Liver (tissue), 8 donors: ENCODE measurements at regions not wholly inside any gene's neighbourhood (a gene's known extent, or its start where the extent isn't known, plus 50 kb on each side); places are given as distances from the start of the nearest gene placed in this dataset.

Experiments
- DNase-seq: peaks from one replicate; pipeline ENCODE4 v3.0.0-alpha.2; 2017; ENCODE audit warnings: low spot score
- H3K27ac ChIP-seq, 2 donors: one replicate each; pipeline ENCODE4 v1.7.0; 2013; ENCODE audit warnings: inconsistent platforms in 2 of 2, low read length in 2 of 2, control low read depth in 1 of 2, low read depth in 1 of 2, mild to moderate bottlenecking in 1 of 2
- H3K27me3 ChIP-seq, 4 donors: one replicate each; pipeline versions ENCODE4 v1.6.1 to v1.7.0; 2013; ENCODE audit warnings: low read length in 3 of 4, inconsistent platforms in 1 of 4, mild to moderate bottlenecking in 1 of 4, moderate library complexity in 1 of 4; ENCODE audit not compliant: control insufficient read depth in 4 of 4, insufficient read depth in 4 of 4
- H3K36me3 ChIP-seq, 4 donors: one replicate each; pipeline versions ENCODE4 v1.6.1 to v1.7.0; 2013; ENCODE audit warnings: low read length in 3 of 4, mild to moderate bottlenecking in 3 of 4, low read depth in 1 of 4, moderate library complexity in 1 of 4; ENCODE audit not compliant: control insufficient read depth in 4 of 4, insufficient read depth in 3 of 4
- H3K4me1 ChIP-seq, 4 donors: one replicate each; pipeline versions ENCODE4 v1.6.1 to v1.7.0; 2013; ENCODE audit warnings: low read length in 3 of 4, mild to moderate bottlenecking in 3 of 4, moderate library complexity in 1 of 4; ENCODE audit not compliant: control insufficient read depth in 4 of 4, insufficient read depth in 4 of 4
- H3K4me3 ChIP-seq, 3 donors: one replicate each; pipeline versions ENCODE4 v1.6.1 to v1.7.0; 2013; ENCODE audit warnings: low read length in 3 of 3, control low read depth in 1 of 3, low read depth in 1 of 3, mild to moderate bottlenecking in 1 of 3
- H3K9ac ChIP-seq, 2 donors: one replicate each; pipeline ENCODE4 v1.7.0; 2013; ENCODE audit warnings: low read length in 2 of 2, mild to moderate bottlenecking in 2 of 2, moderate library complexity in 2 of 2, control low read depth in 1 of 2, low read depth in 1 of 2
- H3K9me3 ChIP-seq, 4 donors: one replicate each; pipeline versions ENCODE4 v1.6.1 to v1.7.0; 2013; ENCODE audit warnings: low read length in 3 of 4; ENCODE audit not compliant: control insufficient read depth in 4 of 4
- EGR1 ChIP-seq, 2 donors: IDR thresholded peaks; 2 replicates each; pipeline ENCODE4 v1.6.1; 2016 to 2018; ENCODE audit warnings: antibody characterized with exemption in 2 of 2, low read depth in 2 of 2
- FOXA1 ChIP-seq: IDR thresholded peaks from 2 replicates; pipeline ENCODE4 v1.6.1; 2016; ENCODE audit warnings: antibody characterized with exemption
- FOXA2 ChIP-seq: IDR thresholded peaks from 2 replicates; pipeline ENCODE4 v1.6.1; 2016; ENCODE audit warnings: antibody characterized with exemption
- GABPA ChIP-seq, 2 donors: IDR thresholded peaks in 1 of 2; conservative IDR thresholded peaks in 1 of 2; 2 replicates each; pipeline ENCODE4 v1.6.1; 2016; ENCODE audit warnings: antibody characterized with exemption in 2 of 2, mild to moderate bottlenecking in 1 of 2, moderate library complexity in 1 of 2
- HNF4A ChIP-seq, 2 donors: conservative IDR thresholded peaks; 2 replicates each; pipeline ENCODE4 v1.6.1; 2016; ENCODE audit warnings: antibody characterized with exemption in 2 of 2, mild to moderate bottlenecking in 2 of 2
- HNF4G ChIP-seq: IDR thresholded peaks from 2 replicates; pipeline ENCODE4 v1.6.1; 2016; ENCODE audit warnings: antibody characterized with exemption
- JUND ChIP-seq, 2 donors: IDR thresholded peaks; 2 replicates each; pipeline ENCODE4 v1.6.1; 2016; ENCODE audit warnings: antibody characterized with exemption in 2 of 2
- NR2F2 ChIP-seq: IDR thresholded peaks from 2 replicates; pipeline ENCODE4 v1.6.1; 2016; ENCODE audit warnings: antibody characterized with exemption
- RAD21 ChIP-seq, 2 donors: IDR thresholded peaks; 2 replicates each; pipeline ENCODE4 v1.6.1; 2016; ENCODE audit warnings: antibody characterized with exemption in 2 of 2, mild to moderate bottlenecking in 2 of 2
- RXRA ChIP-seq, 2 donors: IDR thresholded peaks; 2 replicates each; pipeline ENCODE4 v1.6.1; 2017 to 2018; ENCODE audit warnings: antibody characterized with exemption in 2 of 2, mild to moderate bottlenecking in 1 of 2
- SP1 ChIP-seq: IDR thresholded peaks from 2 replicates; pipeline ENCODE4 v1.6.1; 2018; ENCODE audit warnings: antibody characterized with exemption, mild to moderate bottlenecking
- TAF1 ChIP-seq: conservative IDR thresholded peaks from 2 replicates; pipeline ENCODE4 v1.6.1; 2016; ENCODE audit warnings: antibody characterized with exemption, mild to moderate bottlenecking
- YY1 ChIP-seq: IDR thresholded peaks from 2 replicates; pipeline ENCODE4 v1.6.1; 2016; ENCODE audit warnings: antibody characterized with exemption, mild to moderate bottlenecking
- WGBS: extraction: QIAGEN DNeasy Blood & Tissue Kit; methylation state at CpG from one replicate; pipeline ENCODE4 v1.1.7; 2013; 5-methylcytosine and 5-hydroxymethylcytosine counted together
- TF ChIP-seq, protein P1 (sequence below): IDR thresholded peaks from 2 replicates; pipeline ENCODE4 v1.6.1; 2016; ENCODE audit warnings: antibody characterized with exemption
- TF ChIP-seq, protein P2 (sequence below): IDR thresholded peaks from 2 replicates; pipeline ENCODE4 v1.6.1; 2016; ENCODE audit warnings: antibody characterized with exemption, mild to moderate bottlenecking
- TF ChIP-seq, protein P3 (sequence below): IDR thresholded peaks from 2 replicates; pipeline ENCODE4 v1.6.1; 2016; ENCODE audit warnings: antibody characterized with exemption
- TF ChIP-seq, protein P4 (sequence below): fragments of 150-350 bp; IDR thresholded peaks from 2 replicates; pipeline ENCODE4 v1.5.1; 2017; ENCODE audit warnings: improper control_type of control experiment, low read depth, low read length; ENCODE audit not compliant: missing input control
- donor health status: healthy.
- donor health status: healthy.
- donor health status: healthy.
- donor health status: healthy.
- donor health status: healthy.

DNA sequence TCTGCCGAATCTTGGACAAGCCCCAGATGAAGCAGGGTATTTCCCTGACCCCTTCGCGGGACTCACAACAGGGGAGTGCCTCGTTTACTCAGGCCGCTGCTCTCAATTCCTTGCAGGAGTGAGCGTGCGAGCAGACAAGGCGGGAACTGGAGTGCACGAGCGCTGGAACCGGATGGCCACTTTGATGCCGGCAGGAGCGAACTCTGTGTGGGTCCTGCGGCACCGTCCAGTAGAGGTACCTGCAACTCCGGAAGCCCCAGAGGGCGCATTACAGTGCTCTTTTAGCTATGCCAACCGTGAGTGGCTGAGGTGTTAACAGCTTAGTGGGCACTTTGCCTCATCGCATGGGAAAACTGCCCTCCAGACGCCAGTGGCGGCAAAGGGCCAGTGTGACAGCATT lies 182.3 kb upstream of the ANO3 start:
- H3K27me3 ChIP-seq: no peaks in the 10 kb centered on the region
- H3K36me3 ChIP-seq: no peaks in the 10 kb centered on the region
- H3K9ac ChIP-seq: no peak overlapping the region
- no peak overlapping the region for H3K27ac ChIP-seq
- H3K9me3 ChIP-seq: no peaks in the 10 kb centered on the region
- no peak overlapping the region for H3K4me3 ChIP-seq
- WGBS: 93% methylated on average over 21 of the region's 21 CpGs
- no peak for TF ChIP-seq RXRA (IDR thresholded peaks at IDR 0.05)
- TF ChIP-seq HNF4G: no peak
- TF ChIP-seq, protein P1, sequence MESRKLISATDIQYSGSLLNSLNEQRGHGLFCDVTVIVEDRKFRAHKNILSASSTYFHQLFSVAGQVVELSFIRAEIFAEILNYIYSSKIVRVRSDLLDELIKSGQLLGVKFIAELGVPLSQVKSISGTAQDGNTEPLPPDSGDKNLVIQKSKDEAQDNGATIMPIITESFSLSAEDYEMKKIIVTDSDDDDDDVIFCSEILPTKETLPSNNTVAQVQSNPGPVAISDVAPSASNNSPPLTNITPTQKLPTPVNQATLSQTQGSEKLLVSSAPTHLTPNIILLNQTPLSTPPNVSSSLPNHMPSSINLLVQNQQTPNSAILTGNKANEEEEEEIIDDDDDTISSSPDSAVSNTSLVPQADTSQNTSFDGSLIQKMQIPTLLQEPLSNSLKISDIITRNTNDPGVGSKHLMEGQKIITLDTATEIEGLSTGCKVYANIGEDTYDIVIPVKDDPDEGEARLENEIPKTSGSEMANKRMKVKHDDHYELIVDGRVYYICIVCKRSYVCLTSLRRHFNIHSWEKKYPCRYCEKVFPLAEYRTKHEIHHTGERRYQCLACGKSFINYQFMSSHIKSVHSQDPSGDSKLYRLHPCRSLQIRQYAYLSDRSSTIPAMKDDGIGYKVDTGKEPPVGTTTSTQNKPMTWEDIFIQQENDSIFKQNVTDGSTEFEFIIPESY: no peak
- TF ChIP-seq RAD21 (IDR thresholded peaks at IDR 0.05): no peak
- TF ChIP-seq FOXA2: no peak
- TF ChIP-seq SP1: no peak
- TF ChIP-seq, protein P2, sequence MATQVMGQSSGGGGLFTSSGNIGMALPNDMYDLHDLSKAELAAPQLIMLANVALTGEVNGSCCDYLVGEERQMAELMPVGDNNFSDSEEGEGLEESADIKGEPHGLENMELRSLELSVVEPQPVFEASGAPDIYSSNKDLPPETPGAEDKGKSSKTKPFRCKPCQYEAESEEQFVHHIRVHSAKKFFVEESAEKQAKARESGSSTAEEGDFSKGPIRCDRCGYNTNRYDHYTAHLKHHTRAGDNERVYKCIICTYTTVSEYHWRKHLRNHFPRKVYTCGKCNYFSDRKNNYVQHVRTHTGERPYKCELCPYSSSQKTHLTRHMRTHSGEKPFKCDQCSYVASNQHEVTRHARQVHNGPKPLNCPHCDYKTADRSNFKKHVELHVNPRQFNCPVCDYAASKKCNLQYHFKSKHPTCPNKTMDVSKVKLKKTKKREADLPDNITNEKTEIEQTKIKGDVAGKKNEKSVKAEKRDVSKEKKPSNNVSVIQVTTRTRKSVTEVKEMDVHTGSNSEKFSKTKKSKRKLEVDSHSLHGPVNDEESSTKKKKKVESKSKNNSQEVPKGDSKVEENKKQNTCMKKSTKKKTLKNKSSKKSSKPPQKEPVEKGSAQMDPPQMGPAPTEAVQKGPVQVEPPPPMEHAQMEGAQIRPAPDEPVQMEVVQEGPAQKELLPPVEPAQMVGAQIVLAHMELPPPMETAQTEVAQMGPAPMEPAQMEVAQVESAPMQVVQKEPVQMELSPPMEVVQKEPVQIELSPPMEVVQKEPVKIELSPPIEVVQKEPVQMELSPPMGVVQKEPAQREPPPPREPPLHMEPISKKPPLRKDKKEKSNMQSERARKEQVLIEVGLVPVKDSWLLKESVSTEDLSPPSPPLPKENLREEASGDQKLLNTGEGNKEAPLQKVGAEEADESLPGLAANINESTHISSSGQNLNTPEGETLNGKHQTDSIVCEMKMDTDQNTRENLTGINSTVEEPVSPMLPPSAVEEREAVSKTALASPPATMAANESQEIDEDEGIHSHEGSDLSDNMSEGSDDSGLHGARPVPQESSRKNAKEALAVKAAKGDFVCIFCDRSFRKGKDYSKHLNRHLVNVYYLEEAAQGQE: no peak
- no peak for TF ChIP-seq FOXA1
- TF ChIP-seq EGR1 (IDR thresholded peaks at IDR 0.05; ENCODE audit: low read depth in 2 of 2): no peak
- no peak for TF ChIP-seq JUND (IDR thresholded peaks at IDR 0.05)
- no peak for DNase-seq
- H3K4me1 ChIP-seq: peaks cover 0 to 2% (median under 1%) of the 10 kb centered on the region in 4 donors

DNA sequence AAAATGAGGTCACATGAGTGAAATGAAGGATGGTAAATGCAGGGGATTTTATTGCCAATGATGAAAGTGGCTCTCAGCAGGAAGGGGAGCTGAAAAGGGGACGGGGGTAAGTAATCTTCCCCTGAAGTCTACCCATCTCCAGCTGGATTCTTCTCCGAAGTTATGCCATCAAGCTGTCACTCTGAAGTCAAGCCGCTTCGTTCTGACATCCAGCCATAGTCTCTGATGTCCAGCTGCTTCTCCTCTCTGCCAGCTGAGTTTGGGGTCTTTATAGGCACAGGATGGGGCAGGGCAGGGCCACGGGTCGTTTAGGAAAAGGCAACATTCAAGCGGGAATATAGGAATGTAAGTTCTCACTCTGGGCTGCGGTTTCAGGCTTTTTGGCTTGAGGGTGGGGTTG lies 181.9 kb upstream of the ANO3 start:
- H3K4me3 ChIP-seq: no peak overlapping the region
- DNase-seq: no peak
- no peak for TF ChIP-seq TAF1
- TF ChIP-seq HNF4A (conservative IDR thresholded peaks at IDR 0.05): no peak
- no peak for TF ChIP-seq FOXA1
- no peak for TF ChIP-seq NR2F2
- TF ChIP-seq, protein P1: no peak
- no peak for TF ChIP-seq FOXA2
- TF ChIP-seq, protein P2: no peak
- TF ChIP-seq, protein P3, sequence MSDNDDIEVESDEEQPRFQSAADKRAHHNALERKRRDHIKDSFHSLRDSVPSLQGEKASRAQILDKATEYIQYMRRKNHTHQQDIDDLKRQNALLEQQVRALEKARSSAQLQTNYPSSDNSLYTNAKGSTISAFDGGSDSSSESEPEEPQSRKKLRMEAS: no peak
- no peak for TF ChIP-seq SP1
- TF ChIP-seq YY1: no peak
- no peak for TF ChIP-seq GABPA (IDR thresholded peaks at IDR 0.05 in 1 of 2, conservative IDR thresholded peaks at IDR 0.05 in 1 of 2)
- TF ChIP-seq EGR1 (IDR thresholded peaks at IDR 0.05; ENCODE audit: low read depth in 2 of 2): no peak
- TF ChIP-seq, protein P4, sequence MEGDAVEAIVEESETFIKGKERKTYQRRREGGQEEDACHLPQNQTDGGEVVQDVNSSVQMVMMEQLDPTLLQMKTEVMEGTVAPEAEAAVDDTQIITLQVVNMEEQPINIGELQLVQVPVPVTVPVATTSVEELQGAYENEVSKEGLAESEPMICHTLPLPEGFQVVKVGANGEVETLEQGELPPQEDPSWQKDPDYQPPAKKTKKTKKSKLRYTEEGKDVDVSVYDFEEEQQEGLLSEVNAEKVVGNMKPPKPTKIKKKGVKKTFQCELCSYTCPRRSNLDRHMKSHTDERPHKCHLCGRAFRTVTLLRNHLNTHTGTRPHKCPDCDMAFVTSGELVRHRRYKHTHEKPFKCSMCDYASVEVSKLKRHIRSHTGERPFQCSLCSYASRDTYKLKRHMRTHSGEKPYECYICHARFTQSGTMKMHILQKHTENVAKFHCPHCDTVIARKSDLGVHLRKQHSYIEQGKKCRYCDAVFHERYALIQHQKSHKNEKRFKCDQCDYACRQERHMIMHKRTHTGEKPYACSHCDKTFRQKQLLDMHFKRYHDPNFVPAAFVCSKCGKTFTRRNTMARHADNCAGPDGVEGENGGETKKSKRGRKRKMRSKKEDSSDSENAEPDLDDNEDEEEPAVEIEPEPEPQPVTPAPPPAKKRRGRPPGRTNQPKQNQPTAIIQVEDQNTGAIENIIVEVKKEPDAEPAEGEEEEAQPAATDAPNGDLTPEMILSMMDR: no peak
- TF ChIP-seq RXRA (IDR thresholded peaks at IDR 0.05): no peak
- H3K36me3 ChIP-seq: no peaks in the 10 kb centered on the region
- H3K27me3 ChIP-seq: no peaks in the 10 kb centered on the region
- no peak overlapping the region for H3K27ac ChIP-seq
- no peaks in the 10 kb centered on the region for H3K4me1 ChIP-seq
- 84% methylated on average over 8 of the region's 8 CpGs for WGBS
- no peak overlapping the region for H3K9ac ChIP-seq
- no peaks in the 10 kb centered on the region for H3K9me3 ChIP-seq
